ENCODE measurements at regions not wholly inside any gene's neighbourhood (a gene's known extent, or its start where the extent isn't known, plus 50 kb on each side); places are given as distances from the start of the nearest gene placed in this dataset.

DNA sequence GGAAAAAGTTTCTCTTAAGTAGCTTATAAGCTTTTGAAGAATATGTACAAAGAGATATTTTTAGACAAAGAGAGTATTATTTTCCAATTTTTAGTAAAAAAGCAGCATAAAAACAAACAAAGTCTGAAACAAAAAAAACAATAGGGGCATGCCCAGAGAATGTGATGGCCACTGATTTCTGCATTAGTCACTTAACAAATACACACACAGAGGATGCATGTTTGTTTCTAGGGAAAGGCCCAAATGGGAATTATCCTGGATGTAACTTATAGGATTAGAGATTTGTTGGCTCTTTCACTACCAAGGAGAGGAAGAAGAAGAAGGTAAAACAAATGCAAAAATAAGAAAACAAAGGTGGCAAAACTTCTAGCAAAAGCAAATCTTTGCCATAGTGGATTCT lies 95.9 kb upstream of the SCOC start:
- DNase-seq = no peak

DNA sequence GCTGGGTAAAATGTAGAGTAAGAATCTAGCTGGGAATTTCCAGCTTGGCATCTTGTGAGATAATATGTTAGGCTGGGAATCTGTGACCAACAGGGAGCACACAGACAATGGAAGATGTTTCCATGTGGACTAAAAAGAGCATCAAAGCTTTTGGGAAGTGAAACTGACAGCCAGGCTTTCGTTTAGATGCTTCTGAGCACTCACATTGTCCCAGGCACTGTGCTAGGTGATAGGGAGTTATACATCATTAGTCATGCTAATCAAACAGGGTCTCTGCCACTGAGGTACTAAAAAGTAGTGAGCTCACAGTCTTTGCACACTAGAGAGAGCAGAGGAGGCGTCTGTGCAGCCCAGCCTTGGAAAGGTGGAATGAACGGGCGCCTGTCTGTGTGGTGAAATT lies 101.9 kb upstream of the SCOC start:
- no peak for DNase-seq

GRCh38 chr4:140269369-140269768 lies 104.1 kb upstream of the SCOC start:
- DNase-seq = no peak

DNA sequence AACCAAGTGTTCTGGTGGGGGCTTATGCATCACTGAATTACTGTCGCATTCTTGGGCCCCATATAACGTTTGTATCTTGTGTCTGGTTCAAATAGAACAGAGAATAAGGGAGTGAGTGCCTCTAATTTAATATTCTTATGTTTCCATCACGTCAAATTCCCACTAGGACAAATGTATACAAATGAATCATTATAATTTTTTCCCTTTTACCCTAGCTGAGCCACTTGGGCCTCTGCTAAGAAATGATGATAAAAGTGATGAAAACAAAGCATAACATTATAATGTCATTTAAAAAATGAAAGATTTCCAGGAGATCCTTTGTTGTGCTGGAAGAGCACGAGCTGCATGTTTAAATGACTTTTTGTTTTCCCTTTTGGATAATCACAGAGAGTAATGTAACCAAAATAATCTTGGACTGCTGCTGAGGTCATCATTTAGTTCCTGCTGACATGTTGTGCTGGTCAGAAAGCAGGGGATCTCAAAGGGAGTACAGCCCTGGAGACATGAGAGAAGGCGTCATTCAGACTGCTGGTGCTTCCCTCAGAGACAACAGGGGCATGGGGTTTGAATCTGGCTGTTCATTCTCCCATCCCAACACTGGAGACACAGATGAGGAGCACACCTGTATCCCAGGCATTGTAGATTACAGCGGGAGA lies 105.1 kb upstream of the SCOC start:
- no peak for DNase-seq

GRCh38 chr4:140267576-140267975 lies 105.9 kb upstream of the SCOC start:
- no peak for DNase-seq

DNA sequence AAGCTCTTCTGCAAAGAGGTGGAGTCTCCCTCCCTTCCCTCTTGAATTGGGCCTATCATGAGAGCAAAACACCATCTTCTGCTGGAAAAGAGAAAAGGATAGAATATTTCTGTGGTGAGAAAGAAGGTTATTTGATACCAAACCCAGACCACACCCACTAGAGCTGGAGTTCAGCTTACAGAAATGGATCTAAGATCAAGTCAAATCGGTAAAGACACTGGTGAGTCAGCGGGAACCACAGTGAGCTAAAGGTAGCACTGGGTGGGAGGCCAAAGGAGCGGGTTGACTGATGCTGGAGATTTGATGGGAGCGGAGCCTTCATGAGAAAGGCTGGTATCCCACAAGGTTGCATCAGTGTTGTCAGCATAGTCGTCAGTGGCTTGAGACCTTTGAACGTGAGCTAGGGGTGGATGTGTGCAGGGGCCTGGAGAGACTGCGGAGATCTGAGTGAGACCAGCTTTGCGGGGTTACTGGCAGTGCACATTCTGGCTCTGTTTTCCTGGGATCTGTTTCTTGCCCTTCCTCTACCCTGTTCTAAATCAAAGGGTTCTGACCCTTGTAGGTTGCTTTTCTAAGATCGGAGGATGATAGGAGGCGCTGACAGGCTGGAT lies 106.4 kb upstream of the SCOC start:
- DNase-seq = no peak

DNA sequence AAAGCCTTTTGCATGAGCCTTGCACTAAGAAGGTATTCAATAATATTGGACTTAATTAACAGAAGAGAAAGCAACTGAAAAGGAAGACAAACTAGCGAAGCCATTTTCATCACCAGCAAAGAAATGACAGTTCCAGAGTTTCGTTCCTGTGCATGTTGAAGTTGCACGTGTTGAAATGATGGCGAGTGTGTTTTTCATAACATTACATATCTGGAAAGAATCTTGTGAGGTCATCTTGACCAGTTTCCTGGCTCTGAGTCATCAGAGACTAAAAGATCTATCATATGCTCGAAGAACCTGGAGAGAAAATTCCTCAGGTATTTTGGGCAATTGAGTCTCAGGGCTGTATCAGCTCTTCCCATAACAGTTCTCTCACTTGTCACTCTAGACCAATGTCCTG lies 106.2 kb upstream of the MAML3 start:
- DNase-seq = no peak

DNA sequence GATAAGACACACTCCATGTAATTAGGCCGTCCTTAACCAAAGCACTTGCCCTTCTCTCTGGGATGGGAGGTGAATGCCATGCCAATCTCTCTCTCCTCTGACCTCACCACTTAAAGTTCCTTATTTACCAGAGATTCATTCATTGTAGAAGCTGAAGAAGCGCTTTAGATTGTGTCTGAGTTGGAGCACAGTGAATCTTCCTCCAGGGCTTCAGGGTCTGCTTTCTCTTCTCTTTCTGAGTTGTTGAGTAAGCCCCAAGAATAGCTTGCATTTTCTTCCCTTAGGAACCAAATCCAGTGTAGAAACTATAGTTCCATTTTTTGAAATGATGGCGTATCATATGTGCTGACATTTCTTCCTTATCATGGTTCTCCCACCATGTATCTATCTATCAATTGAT lies 104.5 kb upstream of the MAML3 start:
- no peak for DNase-seq

DNA sequence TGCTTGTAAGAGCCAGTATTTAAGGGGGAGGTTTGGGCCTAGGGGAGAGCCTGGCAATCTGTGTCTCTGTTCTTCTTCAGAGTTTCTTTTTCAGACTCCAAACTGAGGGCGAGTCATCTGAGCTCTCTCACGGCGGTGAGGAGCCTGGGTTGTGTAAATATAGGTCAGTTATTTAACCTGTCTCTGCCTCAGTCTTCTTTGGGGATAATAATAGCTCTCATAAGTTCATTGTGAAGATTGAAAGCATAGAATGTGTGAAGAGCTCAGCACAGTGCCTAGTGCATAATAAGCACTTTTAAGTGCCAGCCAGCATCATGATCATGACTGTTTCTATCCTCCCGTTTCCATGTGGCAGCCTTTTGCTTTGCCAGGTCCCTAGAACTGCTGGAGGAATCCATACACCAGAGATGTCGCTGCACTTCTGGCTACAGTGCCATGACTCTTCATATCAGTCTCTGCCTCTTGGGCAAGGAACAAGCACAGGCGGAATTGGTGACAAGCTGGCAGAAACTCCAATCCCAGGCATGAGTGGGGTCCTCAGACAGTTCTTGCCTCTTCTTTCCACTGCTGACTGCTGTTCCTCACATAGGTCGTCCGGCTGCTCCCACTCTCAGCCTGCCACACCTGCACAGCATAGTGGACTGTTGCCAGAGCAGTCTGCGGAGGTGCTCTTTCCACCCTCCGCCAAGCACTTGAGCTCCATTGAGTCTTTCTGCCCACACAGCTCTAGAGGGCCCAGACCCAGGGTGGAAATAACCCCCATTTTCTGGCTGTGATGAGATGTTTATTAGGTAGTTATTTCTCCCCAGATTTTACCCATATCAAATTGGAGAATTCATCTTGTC lies 103.7 kb upstream of the MAML3 start:
- no peak for DNase-seq

DNA sequence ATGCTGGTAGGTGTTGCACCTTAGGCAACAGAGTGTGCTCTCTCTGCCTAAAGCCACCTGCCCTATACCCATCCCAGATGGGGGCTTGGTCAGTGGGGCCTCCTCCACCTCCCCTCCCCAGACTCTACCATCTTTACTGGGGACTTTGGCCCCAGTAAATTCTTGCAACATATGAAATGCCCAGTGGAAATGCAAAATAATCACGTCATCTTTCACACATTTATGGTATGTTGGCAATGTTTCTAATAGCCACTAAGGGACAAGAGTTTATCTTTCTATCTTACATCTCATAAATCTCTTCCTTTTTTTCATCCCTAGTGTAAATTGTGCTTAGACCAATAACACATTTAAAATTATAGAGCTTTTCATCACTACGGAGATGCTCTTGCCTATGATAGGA lies 103.0 kb upstream of the MAML3 start:
- no peak for DNase-seq

DNA sequence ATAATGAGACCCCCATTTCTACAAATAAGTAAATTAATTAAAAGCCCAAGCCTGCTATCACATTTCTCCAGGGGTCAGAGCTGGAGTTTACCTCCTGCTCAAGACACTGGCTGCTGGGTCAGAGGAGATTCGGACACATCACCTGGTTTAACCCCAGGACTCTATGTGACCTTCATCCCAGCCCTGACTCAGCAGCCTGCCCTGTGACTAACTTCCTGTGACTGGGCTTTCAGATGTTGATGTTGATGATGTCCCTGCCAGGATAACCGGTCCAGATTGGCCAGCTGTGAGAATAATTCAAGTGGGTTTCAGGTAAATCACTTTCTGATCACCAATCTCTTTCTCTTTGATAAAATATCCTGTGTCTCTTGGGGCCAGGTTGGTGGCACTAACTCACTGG lies 102.4 kb upstream of the MAML3 start:
- peak; percentile 25 for DNase-seq

GRCh38 chr4:140255927-140256326 lies 101.9 kb upstream of the MAML3 start:
- DNase-seq = no peak

DNA sequence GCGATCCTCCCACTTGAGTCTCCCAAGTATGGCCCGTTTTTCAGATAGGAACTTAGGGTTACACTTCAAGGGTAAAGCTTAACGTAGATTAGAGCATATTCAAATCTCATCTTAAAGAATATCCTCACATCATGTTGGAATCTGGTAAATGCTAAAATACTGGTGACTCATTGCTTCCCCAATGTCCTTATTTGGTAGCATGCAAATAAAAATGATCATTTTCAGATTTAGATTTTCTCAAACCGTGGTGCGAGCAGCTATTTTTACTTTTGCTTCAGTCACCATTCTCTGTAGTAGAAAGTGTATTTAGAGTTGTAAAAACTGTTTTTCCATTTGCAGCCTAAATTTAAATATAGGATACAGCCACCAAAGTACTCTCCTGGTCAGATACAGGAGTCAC lies 101.5 kb upstream of the MAML3 start:
- no peak for DNase-seq

GRCh38 chr4:140254651-140255299 lies 100.8 kb upstream of the MAML3 start:
- DNase-seq = no peak

DNA sequence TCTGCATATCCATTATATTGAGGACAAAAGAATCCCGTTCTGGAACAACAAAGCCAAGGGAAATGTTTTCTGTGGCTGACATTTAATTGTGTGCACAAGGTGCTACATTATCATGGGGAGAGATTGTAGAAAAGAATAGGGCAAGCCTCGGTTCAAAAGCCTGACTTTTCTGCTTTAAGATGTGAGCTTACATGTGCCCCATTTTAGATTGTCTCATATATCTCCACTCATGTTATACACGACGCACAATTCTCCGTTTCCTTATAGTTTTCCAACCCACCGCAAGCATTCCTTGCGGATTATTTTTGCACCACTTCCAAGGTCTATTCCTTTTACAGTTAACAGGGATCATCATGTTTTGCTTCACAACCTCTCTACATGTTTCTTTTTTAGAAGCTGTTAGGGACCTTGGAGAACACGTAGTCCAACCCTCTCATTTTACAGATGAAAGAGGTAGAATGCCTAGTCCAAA lies 99.6 kb upstream of the MAML3 start:
- DNase-seq = no peak

DNA sequence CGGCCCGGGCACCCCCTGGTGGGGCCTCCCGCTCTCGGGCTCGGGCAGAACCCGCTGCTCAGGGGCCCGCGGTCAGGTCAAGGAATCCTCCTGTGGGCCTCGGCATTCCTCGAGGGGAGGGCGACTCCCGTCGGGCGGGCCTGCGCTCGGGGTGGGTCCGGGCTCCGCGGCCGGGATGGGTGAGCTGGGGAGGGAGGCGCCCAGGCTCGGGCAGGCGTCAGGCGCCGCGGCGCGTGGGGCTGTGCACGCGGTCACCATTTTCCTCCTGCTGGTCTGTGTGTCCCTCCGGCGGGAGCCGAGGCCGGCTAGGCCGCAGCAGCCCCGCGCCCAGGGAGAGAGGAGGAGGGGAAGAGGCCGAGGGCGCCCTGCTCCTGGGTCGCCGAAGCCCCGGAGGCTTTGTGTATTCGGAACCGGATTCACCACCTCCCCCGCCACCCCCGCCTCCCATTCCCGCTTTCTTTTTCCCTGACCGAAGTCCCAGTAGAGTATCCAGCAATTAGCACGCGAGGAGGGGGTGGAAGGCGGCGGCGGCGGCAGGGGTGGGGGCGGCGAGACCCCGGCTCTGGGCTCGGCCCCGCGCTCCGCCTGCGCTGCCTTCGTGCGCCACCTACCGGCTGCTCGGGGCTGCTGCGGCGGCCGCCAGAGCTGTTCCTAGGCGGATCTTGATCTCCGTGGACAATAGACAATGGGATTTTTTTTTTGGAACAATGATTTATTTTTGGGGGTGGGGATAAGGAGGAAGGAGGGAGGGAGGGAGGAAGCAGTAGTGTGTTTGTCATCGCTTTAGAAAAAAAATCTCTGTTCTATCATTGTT lies 99.0 kb upstream of the MAML3 start:
- DNase-seq = peak; percentile 40

DNA sequence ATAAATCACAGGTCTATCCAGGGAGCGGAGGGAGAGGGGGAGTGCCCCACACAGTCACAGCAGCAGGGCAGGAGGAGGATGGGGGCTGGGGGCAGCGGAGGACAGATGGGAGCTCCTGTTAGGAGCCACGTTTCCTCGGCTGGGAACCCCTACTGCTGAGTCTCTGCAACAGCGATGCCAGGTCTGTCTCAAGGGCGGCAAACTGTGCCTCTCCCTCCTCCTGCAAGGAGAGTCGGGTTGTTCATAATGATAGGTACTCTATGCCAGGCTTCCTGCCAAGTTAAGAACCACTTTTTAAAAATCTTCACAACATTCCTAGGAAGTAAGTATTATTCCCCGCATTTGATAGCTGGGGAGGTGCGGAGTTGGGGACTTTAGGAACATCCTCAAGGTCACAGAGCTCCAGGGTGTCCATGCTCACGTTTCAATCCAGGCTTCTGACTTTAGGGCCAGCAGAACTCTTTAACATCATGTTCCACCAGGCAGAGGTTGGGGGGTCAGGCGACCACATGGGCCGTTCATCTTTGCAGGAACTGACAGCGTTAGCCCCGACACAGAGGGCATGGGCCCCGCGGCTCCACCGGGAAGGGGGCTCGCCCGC lies 98.3 kb upstream of the MAML3 start:
- no peak for DNase-seq

DNA sequence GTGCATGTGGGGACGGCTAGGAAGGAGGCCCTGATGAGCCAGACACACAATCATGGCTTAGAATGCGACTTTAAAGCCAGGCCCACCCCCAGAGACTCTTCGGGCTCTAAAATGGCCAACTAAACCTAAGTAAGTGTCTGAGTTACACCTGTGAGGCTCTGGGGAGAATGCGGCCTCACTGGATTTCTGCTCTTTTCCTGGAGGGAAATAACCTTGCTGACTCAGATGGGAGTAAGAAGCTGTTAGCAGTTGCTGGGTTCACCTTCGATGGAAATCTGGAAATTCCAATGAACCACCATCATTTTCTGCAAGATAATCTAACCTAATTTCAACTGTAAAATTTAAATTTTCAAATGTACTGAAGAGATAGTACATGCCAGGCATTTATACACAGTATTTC lies 97.6 kb upstream of the MAML3 start:
- no peak for DNase-seq

DNA sequence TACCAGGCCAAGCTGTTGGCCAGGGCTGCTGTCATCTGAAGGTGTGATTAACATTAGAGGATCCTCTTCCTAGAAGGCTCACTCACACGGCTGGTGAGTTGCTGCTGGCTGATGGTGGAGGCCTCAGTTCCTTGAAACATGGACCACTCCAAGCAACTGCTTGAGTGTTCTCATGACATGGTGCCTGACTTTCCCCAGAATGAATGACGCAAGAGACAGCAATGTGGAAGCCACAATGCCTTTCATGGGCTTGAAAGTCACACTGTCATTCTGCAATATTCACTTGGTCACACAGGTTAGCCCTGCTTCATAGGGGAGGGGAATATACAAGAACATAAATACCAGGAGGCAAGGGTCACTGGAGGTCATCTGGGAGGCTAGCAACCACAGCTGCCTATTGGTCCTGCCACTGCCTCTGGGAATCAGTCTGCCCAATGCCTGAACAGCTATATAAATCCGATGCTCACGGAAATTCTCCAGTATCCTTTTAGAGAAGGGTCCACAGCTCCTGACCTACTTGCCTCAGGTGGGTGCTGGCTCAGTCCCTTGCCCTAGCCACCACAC lies 97.1 kb upstream of the MAML3 start:
- peak; percentile 51 for DNase-seq

DNA sequence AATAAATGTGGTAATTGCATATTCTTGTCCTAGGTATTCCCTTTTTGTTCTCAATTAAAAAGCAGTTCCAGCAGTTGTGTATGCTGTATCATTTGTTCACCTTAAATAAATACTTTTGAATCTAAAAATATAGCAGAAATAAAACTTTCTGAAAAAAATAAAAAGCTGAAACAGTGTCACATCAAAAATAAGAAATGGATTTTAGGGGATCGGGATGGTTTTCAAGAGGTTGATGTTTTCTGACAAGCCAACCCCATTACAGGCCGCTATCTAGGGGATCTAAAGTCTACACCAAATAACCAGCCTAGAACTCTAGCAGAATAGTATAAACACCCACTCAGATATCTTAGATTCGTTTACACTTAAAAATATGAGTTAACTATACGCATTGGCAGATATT lies 95.4 kb upstream of the MAML3 start:
- DNase-seq = no peak

DNA sequence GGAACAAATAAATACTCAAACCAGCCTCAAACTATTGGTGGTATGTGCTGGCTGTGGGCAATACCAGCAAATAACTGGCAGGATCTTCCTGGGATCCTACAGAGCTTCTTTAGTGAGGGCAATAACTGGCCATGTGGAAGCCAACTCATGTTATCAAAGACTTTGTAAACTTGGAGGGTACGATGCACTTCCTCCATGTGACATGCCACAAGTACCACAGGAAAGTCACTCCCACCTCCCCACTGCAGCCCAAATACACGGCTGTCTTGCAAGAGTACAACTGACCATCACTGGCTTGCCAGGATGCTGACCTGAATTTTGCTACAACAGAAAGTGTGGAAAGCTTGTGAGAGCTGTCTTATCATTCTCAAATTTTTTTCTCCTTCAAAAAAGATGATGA lies 93.3 kb upstream of the MAML3 start:
- DNase-seq = no peak

DNA sequence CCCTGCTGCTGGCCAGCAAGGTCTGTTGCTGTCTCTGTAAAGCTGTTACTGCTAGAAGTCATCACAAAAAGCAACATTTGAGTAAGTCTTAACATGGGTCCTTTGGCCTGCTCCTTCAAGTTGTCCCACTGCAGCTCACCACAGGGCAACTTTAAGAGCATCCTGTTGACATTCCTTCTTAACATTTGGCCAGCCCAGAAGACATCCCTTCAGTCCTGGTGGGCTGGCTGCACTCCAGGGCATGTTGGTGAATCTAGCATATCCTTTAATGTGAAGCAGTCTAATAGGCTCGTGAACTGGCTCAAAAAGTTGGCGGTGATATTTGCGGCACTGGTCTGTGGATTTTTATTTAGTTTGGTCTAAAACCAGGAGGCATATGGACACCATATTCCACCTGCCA lies 92.2 kb upstream of the MAML3 start:
- no peak for DNase-seq

All from CD4-positive, alpha-beta T cell treated with Interferon gamma for 1 hour (primary cell).